IPS-11a (cell line): ENCODE measurements at regions not wholly inside any gene's neighbourhood (a gene's known extent, or its start where the extent isn't known, plus 50 kb on each side); places are given as distances from the start of the nearest gene placed in this dataset.

ENCODE experiments used
- H3K4me3 ChIP-seq: one replicate; pipeline ENCODE4 v1.5.1; 2013; ENCODE audit warnings: low read depth, low read length, control low read depth

DNA sequence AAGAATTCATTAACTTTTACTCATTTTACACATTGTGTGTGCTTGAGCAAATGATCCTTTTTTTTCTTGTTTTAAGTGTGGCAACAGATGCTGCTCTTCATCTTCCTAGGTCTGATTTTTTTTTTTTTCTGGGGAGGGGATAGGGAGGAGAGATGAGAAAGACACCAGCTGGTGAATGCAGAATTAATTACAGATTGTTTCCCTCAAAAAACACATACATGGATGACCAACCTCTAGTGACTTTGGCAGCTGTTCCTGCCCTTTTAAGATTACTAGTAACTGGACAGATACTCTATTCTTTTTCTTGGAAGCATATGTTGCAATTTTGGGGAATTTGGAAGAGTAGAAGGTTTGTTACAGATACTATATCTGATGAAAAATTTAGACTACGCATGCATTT, 103.6 kb upstream of the MYO16 start:
- no peak overlapping the region for H3K4me3 ChIP-seq

DNA sequence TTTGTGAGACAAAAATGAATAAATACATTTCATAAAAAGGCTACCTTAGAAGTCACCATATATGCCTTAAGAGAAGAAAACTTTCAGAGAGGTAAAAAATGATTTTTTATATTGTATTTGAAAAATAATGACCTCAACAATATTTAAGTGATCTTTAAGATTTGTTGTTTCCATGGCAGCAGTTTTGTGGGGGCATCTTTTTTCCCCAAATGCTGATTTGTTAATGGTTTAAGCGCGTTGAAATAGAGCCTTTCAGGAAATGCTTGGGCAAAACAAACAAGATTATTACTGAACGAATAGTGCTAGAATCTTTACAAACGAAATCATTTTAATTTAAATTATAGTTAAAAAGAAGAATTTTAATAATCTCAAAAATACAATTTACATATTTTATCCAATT, 103.1 kb upstream of the MYO16 start:
- H3K4me3 ChIP-seq, result no peak overlapping the region

DNA sequence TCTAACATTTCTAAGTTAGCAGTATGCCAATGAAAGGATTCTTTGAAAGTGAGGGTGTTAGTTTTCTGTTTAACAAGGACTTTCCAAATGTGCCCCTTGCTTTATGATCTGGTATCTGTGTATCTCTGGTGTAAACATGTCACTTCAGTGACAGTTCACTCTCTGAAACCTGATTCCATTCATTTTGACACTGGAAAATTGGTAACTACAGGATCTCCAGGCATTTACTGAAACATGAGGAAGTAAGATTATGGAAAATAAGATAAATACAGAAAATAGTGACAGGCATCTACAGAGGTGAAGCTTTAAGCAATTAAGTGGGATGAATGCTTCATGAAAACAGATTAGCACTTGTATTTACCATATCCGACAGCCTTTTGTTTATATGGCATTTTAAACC, 101.6 kb upstream of the MYO16 start:
- H3K4me3 ChIP-seq, result no peak overlapping the region

DNA sequence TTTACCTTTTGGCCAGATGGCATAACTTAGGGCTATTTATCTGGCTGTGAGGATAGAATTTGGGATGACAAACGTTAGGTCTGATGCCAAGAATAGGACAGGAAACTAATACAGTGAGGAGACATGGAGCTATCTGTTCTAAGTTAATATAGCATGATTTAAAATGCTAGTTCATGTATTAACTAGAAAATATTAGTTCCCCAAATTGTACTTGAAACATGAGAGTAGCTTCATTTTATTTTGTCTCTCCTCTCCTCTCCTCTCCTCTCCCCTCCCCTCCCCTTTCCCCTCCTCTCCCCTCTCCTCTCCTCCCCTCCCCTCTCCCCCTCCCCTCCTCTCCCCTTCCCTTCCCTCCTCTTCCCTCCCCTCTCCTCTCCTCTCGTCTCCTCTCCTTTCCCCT, 101.1 kb upstream of the MYO16 start:
- H3K4me3 ChIP-seq, result no peak overlapping the region

DNA sequence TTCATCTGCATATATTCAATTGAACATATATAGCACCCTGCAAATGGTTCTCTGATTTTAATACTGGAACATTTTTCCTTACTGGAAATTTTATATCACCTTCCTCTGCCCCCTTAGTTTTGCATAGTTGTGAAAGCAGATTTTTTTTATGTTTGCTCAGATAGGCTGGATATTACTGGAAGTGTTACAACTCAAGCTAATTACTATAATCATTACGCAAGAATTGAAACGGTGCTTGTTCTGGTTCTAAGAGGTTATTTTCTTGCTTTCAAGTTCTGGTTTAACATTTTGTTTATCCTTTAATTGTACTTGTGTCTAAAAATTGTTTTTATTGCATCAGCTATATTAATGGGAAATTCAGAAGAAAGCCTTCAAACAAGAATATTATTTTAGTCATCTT, 95.6 kb upstream of the MYO16 start:
- no peak overlapping the region for H3K4me3 ChIP-seq

DNA sequence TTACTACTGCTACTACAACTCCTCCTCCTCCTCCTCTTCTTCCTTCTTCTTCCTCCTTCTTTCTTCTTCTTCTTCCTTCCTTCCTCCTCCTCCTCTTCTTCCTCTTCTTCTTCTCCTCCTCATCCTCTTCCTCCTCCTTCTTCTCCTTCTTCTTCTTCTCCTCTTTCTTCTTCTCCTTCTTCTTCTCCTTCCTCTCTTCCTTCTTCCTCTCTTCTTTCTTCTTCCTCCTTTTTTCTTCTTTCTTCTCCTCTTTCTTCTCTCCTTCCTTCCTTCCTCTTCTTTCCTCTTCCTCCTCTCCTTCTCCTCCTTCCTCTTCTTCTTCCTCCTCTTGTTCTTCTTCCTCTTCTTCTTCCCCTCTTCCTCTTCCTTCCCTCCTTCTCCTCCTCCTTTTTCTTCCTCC, 94.7 kb upstream of the MYO16 start:
- no peak overlapping the region for H3K4me3 ChIP-seq

DNA sequence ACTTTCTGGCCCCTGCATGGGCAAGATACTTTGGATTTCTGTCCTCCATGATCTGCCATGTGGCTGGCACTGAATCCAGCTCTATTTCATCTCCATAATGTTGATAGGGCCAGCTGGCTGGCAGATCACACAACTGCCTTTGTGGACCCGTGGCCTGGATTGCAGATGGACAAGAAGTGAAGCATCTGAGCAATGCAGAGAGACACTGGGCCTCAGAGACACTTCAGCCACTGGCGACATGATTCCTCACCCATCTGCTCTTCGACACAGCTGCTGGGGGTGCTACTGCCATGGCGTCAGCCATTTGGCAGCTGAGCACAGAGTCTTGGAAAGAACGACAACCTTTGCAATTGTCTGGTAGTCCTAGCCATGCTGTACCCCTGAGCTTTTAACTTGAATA, 79.5 kb upstream of the MYO16 start:
- no peak overlapping the region for H3K4me3 ChIP-seq

DNA sequence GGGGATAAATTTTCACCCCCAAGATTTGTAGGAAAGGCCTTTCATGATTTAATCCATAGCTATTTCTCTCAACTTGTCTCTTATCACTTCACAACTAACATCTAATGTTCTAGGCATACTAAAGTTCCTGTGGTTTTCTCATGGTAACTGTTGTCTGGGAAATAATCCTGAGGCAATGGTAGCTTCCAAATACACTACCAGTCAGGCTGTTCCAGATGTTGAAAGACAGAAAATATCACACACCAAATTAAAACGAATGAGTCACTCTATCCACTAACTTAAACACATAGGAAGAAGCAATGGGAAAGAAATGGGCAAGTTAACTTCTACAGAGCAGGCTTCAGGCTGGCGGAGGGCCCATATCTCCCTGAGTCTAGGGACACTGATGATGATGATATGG, 77.7 kb upstream of the MYO16 start:
- H3K4me3 ChIP-seq, result no peak overlapping the region

DNA sequence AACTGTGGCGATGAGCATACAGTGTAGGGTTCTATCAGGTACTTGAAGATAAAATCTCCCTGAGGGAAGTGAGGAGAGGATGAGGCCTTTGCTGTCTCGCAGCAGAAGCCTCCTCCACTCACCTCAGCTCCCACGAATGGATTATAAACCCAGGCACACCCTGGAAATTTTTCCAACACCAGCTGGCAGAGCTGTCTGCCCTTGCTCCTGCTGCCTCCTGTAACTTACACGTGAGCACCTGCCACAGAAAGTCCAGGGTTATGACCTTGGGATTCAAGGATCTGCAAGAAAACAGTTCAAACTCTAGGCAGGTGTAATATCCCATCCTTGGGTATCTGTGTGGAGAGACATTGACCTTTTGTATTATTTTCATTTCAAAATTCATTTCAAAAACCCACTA, 70.9 kb upstream of the MYO16 start:
- no peak overlapping the region for H3K4me3 ChIP-seq

DNA sequence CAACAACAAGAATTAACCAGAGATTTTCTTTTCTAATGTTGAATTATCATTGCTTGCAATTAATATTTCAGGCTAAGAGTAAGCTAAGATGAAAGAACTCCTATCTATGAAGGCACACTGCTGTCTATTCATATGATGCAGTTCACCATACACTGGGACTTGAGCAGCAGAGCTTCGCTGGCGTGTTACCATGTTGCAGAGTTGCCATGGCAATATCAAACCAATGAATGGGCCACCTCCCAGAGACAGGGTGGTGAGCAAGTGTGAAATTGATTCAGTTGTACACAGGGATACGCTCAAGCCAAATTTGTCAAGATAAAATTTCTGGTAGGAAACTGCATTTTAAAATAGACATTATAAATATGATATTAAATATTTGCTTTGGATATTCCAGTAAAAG, 69.3 kb upstream of the MYO16 start:
- H3K4me3 ChIP-seq, result no peak overlapping the region

DNA sequence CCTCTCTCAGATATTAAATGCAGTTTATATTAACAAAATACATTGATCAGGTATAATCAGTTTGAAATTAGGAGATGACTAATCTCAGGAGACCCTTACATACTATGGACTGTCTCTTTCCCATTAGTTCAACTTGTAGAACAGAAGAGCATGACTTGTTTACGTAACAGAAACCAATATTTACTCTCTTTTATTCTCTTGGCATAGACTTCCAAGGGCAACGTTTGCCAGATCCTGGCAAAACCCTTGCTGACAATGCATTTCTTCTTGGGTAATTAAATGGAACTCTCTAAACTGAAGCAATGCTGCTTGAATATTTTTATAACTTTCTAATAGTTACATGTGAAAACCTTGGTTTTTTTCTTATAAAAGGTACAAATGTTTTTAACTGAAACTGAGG, 68.3 kb upstream of the MYO16 start:
- H3K4me3 ChIP-seq, result no peak overlapping the region

DNA sequence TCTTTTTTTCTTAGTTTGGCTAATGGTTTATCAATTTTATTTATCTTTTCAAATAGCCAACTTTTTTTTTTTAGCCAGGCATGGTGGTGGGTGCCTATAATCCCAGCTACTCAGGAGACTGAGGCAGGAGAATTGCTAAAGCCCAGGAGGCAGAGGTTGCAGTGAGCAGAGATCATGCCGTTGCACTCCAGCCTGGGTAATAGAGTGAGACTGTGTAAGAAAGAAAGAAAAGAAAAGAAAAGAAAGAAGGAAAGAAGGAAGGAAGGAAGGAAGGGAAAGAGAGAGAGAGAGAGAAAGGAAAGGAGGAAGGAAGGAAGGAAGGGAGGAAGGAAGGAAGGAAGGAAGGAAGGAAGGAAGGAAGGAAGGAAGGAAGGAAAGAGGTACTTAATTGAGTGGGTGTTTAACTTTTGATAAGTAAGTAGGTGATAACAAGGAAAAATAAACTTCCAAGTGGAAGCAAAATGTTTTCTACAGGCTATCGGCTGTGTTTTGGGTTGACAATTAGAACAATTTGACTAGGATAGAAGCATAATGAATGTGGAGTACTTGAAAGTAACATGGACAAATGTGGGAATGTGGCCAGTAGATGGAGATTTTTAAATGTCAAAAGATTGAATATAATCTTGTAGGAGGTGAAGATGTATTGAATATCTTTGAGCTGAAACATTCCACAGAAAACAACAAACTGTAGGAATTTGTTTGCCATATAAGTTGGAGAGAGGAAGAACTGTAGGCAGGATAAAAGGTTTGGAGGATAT, 62.8 kb upstream of the MYO16 start:
- H3K4me3 ChIP-seq, result no peak overlapping the region

DNA sequence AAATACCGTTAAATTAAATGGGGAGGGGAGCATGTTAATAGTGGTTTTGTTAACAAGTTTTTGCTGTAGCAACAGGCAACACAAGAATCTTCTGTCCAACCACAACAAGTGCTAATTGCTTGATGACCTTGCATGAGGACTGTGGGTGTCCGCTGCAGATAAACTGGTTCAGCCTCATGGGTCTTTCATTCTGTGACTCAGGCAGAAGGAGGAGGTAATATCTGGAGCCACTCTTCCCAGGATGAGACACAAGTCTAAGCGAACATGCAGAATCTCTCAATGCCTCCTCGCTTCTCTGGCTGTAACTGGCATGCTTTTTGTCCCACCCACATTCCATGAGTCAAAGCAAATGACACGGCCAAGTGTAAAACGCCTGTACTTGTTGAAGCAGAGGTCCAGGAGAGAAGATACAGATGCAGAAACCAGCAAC, 56.6 kb upstream of the MYO16 start:
- H3K4me3 ChIP-seq, result no peak overlapping the region

DNA sequence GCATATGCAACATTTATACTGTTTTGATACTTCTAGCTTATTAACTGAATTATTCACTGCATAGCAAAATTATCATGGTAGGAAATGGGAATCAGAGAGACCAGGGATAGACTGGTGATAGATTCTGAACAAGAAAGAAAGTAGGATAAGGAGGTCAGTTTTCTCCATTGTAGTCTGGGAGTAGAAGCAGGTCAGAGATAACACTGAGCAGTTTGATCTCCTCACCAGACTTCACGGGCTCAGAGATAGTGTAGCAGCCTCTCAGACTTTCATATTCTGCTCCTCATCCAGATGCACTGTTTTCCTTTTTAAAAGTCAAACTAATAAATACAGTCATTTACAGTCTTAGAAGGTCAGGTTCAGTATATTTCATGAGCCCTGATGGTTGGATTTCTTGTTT, 56.0 kb upstream of the MYO16 start:
- H3K4me3 ChIP-seq, result no peak overlapping the region

DNA sequence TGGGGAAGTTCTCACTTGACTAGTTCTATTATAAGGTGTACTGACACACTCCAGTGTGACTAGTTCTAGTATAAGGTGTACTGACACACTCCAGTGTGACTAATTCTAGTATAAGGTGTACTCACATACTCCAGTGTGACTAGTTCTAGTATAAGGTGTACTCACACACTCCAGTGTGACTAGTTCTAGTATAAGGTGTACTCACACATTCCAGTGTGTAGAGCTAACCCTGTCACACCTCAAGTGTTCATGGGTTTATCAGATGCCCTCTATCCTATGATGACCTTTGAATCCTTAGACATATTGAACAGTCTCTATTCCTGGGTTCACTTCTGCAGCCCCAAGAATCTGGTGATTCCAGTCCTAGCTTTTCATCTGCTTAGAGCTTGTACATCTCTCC, 54.6 kb upstream of the MYO16 start:
- H3K4me3 ChIP-seq, result no peak overlapping the region

DNA sequence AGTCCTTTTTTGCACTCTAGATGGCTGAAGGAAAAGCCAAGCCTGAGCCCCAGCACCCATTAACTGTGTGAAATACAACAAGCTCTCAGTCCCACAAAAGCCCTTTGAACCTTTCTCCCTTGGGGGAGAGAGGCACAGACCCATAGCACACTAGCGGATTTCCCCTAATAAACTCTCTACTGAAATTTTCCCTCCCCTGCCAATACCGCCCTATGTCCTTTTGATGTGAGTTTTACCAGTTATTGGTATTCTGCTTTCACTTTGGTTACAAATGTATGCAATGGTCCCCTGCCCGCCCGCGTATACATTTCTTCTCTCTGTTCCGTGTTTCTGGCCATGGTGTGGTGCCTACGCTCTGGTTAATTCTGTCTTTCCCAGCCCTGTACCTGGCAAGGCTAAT, 54.0 kb upstream of the MYO16 start:
- no peak overlapping the region for H3K4me3 ChIP-seq
